ENCODE measurements at regions not wholly inside any gene's neighbourhood (a gene's known extent, or its start where the extent isn't known, plus 50 kb on each side); places are given as distances from the start of the nearest gene placed in this dataset.
"Not testable (repeated sequence)": the region's sequence is repeated elsewhere in the genome, so short reads cannot be mapped to it uniquely, and the experiment has no call there.

DNA sequence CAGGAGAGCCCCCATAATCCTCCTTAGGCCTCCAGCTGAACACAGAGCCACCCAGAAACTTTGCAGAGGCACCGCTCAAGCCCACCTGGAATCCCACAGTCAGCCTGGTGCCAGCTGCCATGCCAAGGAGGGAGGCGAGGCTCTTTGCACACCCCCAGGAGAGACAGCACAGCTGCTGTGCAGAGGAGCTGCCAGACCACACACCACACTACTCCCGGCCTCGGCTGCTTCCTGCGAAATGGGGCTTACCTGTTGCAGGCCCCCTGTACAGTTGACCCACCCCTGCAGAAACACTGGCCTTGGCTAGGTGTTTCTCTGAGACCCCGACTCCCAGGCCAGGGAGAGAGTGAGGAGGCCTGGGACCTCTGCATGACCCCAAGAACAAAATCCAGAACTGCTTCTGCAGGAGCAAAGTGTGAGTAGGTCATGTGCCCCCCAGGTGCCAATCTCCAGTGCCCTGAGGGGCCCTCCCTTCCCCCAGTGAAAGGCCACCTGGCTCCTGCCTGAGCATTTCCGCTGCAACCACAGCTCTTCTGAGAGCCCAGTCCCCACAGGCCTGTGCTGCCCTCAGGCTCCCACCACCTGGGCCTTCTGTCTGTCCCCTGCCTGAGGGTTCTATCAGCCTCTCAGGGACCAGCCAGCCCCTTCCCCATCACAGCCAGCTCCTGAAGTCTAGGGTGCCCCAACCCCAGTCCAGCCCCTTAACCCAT lies 580.4 kb downstream of the UQCRFS1 start:
- DNase-seq (ENCODE audit: low read depth in 2 of 2) = no peak

DNA sequence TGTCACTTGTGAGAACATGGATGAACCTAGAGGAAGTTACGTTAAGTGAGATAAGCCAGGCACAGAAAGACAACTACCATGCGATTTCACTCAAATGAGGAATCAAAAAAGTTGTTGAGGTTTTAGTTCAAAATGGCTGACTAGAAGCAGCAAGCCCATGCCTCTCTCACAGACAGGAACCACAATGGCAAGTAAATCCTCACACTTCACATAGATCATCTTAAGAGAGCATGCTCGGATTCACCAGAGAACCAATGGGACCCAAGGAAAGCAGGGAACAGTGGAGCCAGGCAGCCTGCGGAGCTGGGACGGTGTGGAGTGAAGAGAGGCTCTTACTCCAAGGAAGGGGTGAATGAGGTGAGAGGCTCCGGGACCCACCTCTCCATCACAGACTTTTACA lies 581.0 kb downstream of the UQCRFS1 start:
- DNase-seq (ENCODE audit: low read depth in 2 of 2) = no peak

DNA sequence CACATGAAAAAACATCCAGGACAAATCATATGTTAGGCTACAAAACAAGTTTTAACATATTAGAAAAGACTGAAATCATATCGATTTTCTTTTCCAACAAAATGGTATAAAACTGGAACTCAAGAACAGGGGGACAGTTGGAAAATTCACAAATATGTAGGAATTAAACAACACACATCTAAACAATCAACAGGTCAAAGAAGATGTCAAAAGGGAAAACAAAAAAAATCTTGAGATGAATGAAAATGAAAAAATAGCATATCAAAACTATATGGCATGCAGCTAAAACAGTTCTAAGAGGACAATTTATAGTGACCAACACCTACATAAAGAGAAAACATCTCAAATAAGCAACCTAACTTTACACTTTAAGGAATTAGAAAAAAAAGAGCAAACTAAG lies 585.3 kb downstream of the UQCRFS1 start:
- DNase-seq (ENCODE audit: low read depth in 2 of 2) = no peak

GRCh38 chr19:28626407-28626806 lies 586.5 kb downstream of the UQCRFS1 start:
- DNase-seq (ENCODE audit: low read depth in 2 of 2) = not testable (repeated sequence)

- no peak for DNase-seq (ENCODE audit: low read depth in 2 of 2)
Measured at GRCh38 chr19:28619816-28620429, 593.0 kb downstream of the UQCRFS1 start.

DNA sequence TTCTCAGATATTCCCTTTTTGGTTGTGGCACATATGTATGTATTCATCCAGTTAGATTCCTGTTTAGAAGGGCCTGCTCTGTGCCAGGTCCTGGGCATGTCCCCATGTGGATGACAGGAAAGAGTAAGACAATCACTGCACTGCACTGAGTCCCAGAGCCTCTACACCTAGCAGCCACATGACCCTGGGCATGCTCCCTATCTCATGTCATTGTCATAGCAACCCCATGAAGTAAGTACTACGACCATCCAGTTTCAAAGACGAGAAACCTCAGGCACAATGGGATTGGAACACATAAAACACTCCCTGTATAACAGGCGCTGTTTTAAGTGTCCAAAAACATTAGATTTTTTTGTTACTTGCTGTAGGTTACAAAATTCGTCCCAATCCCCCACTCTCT lies 594.4 kb downstream of the UQCRFS1 start:
- no peak for DNase-seq (ENCODE audit: low read depth in 2 of 2)

DNA sequence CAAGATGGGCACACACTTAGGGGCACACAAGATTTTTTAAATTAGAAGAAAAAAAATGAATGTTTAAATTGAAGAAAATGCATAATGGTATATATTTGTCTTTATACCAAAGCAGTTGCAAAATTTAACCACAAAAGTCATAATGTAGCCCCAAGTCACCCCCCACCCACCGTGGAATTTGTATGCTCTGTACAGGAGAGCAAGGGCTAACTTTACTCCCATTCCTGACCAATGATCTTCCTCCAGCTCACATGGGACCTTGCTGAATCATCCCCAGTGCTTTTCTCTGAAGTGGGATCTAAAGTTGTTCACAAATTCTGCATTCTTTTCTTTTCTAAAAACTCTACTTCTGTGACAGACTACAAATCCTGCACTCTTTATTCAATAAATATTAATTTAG lies 597.0 kb downstream of the UQCRFS1 start:
- DNase-seq (ENCODE audit: low read depth in 2 of 2) = no peak

- no peak for DNase-seq (ENCODE audit: low read depth in 2 of 2)
Measured at GRCh38 chr19:28615546-28615916, 597.4 kb downstream of the UQCRFS1 start.

GRCh38 chr19:28614634-28615545 lies 598.1 kb downstream of the UQCRFS1 start:
- no peak for DNase-seq (ENCODE audit: low read depth in 2 of 2)

- DNase-seq (ENCODE audit: low read depth in 2 of 2) = no peak
Measured at GRCh38 chr19:28612275-28612769, 600.6 kb downstream of the UQCRFS1 start.

DNA sequence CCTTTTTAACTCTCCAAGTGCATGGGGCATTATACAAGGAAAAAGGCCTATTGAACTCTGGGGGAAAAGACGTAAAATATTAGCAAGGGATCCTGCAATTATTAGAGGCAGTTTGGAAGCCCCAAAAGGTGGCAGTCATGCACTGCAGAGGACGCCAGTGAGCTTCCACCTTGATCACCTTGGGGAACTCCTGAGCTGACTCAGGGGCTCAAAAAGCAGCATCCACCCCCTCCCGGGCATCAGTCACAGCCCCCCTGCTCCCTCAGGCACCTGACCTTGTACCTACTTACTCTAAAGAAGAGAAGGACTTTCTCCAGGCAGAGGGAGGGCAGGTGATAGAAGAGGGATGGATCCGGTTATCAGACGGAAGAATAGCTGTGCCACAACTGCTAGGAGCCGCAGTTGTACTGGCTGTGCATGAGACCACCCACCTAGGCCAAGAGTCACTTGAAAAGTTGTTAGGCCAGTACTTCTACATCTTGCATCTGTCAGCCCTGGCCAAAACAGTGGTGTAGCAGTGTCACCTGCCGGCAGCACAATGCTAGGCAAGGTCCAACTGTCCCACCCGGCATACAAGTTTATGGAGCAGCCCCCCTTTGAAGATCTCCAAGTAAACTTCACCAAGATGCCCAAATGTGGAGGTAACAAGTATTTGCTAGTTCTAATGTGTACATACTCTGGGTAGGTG lies 601.6 kb downstream of the UQCRFS1 start:
- DNase-seq (ENCODE audit: low read depth in 2 of 2) = not testable (repeated sequence)

DNA sequence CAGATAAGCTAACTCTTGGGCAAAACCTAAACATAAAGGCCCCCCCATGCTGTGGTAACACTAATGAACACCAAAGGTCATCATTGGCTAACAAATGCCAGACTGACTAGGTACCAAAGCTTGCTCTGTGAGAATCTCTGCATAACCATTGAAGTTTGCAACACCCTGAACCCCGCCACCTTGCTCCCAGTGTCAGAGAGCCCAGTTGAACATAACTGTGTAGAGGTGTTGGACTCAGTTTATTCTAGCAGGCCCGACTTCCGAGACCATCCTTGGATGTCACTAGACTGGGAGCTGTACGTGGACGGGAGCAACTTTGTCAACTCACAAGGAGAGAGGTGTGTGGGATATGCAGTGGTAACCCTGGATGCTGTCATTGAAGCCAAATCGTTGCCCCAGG lies 602.2 kb downstream of the UQCRFS1 start:
- no peak for DNase-seq (ENCODE audit: low read depth in 2 of 2)

DNA sequence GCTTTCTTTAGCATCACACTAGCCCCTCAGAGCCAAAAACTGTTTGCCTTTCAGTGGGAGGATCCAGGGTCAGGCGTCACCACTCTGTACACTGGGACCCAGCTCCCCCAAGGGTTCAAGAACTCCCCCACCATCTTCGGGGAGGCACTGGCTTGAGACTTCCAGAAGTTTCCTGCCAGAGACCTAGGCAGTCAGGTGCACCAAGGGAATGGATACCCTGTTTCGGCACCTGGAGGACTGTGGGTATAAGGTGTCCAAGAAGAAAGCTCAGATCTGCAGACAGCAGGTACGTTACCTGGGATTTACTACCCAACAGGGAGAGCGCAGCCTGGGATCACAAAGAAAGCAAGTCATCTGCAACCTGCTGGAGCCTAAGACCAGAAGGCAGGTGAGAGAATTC lies 603.0 kb downstream of the UQCRFS1 start:
- DNase-seq (ENCODE audit: low read depth in 2 of 2) = no peak

DNA sequence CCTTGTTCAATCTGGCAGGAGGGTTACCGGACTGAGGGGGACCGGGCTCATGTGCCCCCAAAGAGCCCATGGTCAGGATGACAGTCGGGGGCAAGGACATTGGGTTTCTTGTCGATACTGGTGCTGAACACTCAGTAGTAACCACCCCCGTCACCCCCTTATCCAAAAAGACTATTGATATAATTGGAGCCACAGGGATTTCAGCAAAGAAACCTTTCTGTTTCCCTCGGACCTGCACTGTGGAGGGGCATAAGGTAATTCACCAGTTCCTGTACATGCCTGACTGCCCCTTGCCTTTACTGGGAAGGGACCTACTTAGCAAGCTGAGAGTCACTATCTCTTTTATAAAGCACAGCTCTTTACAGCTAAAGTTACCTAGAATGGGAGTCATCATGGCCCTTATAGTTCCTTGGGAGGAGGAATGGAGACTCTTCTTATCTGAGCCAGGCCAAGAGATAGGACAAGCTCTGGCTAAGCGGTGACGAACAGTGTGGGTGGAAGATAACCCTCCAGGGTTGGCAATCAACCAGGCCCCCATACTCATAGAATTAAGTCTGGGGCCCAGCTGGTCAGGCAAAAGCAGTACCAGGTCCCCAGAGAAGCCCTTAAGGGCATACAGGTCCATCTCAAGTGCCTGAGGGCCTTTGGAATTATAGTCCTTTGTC lies 603.7 kb downstream of the UQCRFS1 start:
- DNase-seq (ENCODE audit: low read depth in 2 of 2) = no peak

DNA sequence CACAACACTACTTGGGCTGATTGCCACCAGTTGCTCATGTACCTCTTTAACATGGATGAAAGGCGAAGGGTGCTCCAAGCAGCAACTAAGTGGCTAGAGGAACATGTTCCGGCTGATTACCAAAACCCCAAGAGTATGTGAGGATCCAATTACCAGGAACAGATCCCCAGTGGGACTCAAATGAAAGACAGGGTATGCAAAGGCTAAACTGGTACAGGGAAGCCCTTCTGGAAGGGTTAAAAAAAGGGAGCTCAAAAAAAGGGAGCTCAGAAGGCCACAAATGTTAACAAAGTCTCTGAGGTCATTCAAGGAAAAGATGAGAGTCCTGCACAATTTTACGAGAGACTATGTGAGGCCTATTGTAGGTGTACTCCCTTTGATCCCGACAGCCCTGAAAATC lies 604.7 kb downstream of the UQCRFS1 start:
- DNase-seq (ENCODE audit: low read depth in 2 of 2) = no peak

GRCh38 chr19:28607066-28607583 lies 605.8 kb downstream of the UQCRFS1 start:
- no peak for DNase-seq (ENCODE audit: low read depth in 2 of 2)

DNA sequence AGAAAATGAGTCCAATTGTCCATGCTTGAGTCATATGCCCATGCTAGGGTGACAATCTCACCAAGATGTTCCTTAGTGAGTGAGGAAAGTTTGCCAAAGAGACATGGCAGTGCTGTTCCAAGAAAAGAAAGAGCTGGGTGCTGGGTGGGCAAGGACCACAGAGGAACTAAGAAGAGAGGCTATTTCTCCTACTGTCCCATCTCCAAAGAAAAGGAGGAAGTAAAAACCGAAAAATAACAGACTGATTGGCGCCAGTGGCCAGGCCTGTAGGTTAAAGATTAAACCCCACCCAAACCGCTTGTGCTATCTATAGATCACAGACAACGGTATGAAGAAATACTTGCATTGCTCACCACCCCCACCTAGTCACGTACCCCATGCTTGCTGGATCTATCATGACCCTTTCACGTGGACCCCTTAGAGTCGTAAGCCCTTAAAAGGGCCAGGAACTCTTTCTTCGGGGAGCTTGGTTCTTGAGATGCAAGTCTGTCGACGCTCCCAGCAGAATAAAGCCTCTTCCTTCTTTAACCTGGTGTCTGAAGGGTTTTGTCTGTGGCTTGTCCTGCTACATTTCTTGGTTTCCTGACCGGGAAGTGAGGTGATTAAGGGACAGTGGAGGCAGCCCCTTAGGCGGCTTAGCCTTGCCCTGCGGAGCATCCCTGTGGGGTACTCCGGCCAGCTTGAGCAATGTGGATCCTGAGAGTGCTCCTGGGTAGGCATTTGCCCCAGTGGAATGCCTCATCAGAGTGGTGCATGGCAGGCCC lies 606.5 kb downstream of the UQCRFS1 start:
- no peak for DNase-seq (ENCODE audit: low read depth in 2 of 2)

GRCh38 chr19:28605501-28606268 lies 607.3 kb downstream of the UQCRFS1 start:
- DNase-seq (ENCODE audit: low read depth in 2 of 2) = no peak

DNA sequence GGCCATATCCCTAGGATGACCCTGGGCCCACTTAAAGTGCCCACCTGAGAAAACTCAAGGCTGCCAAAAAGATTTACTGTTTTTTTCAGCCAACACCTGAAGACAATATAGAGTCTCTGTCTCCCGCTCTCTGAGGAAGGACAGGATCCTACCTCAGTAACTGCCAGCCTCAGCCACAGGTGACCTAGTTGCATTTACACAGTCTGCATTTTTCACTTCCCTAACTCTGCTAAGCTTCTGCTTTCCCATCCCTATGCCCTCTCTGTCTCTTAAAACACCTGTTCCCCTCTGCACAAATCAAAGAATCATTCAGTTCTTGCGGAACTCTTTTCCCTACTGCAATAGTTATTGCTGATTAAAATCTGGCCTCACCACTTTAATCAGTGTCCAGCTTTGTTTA lies 609.5 kb downstream of the UQCRFS1 start:
- no peak for DNase-seq (ENCODE audit: low read depth in 2 of 2)
